Lower leg skin (tissue), 3 donors: ENCODE measurements at regions not wholly inside any gene's neighbourhood (a gene's known extent, or its start where the extent isn't known, plus 50 kb on each side); places are given as distances from the start of the nearest gene placed in this dataset.

Experiments
- CTCF ChIP-seq, 3 donors: fragments of 450-650 bp; IDR thresholded peaks; one replicate each; pipeline ENCODE4 v1.5.1; 2016; ENCODE audit warnings: antibody characterized with exemption in 3 of 3, mild to moderate bottlenecking in 3 of 3, moderate library complexity in 2 of 3
- POLR2A ChIP-seq, 2 donors: fragments of 450-650 bp; IDR thresholded peaks; one replicate each; pipeline ENCODE4 v1.6.1; 2016 to 2017; ENCODE audit warnings: antibody characterized with exemption in 2 of 2, mild to moderate bottlenecking in 1 of 2, moderate library complexity in 1 of 2

- no peak for TF ChIP-seq CTCF (IDR thresholded peaks at IDR 0.05)
- no peak for TF ChIP-seq POLR2A (IDR thresholded peaks at IDR 0.05)
These were observed 677.6 kb downstream of the IRS1 start for GRCh38 chr2:226122041-226122440.
